CD4-positive, alpha-beta T cell treated with Interleukin-4 for 4 hours (primary cell): ENCODE measurements at regions not wholly inside any gene's neighbourhood (a gene's known extent, or its start where the extent isn't known, plus 50 kb on each side); places are given as distances from the start of the nearest gene placed in this dataset.

Experiments used
- DNase-seq: peaks from one replicate; pipeline ENCODE4 v3.0.0-alpha.2; 2020

GRCh38 chr2:216916956-216917650 is 57.2 kb upstream of the TNP1 start:
- DNase-seq = no peak

- no peak for DNase-seq
These were observed 55.8 kb upstream of the TNP1 start for GRCh38 chr2:216915557-216916150.

GRCh38 chr2:216914491-216914890 is 54.6 kb upstream of the TNP1 start:
- DNase-seq = no peak

- no peak for DNase-seq
These were observed 52.0 kb upstream of the TNP1 start for GRCh38 chr2:216911886-216912285.

- no peak for DNase-seq
These were observed 51.1 kb upstream of the TNP1 start for GRCh38 chr2:216911008-216911407.

GRCh38 chr2:216909541-216910210 is 49.8 kb upstream of the TNP1 start:
- no peak for DNase-seq
